Type B pancreatic cell (in vitro differentiated cells): ENCODE measurements at regions not wholly inside any gene's neighbourhood (a gene's known extent, or its start where the extent isn't known, plus 50 kb on each side); places are given as distances from the start of the nearest gene placed in this dataset.

Experiments used
- DNase-seq: peaks from one replicate; pipeline ENCODE4 v3.0.0; 2021; ENCODE audit warnings: mixed read lengths; ENCODE audit not compliant: unreplicated experiment; ENCODE audit errors: extremely low spot score
- H3K27ac Mint-ChIP-seq: 2 replicates; pipeline ENCODE4 v1.8.0; 2021; ENCODE audit warnings: mild to moderate bottlenecking, mixed read lengths
- H3K27me3 Mint-ChIP-seq: 2 replicates; pipeline ENCODE4 v1.8.0; 2021; ENCODE audit warnings: mixed read lengths
- H3K36me3 Mint-ChIP-seq: 2 replicates; pipeline ENCODE4 v1.8.0; 2021; ENCODE audit warnings: mixed read lengths
- H3K4me1 Mint-ChIP-seq: one replicate; pipeline ENCODE4 v1.8.0; 2021; ENCODE audit warnings: mixed read lengths; ENCODE audit not compliant: unreplicated experiment
- H3K4me3 Mint-ChIP-seq: 2 replicates; pipeline ENCODE4 v1.8.0; 2021; ENCODE audit warnings: mild to moderate bottlenecking, mixed read lengths
- H3K9me3 Mint-ChIP-seq: 2 replicates; pipeline ENCODE4 v1.8.0; 2021; ENCODE audit warnings: mixed read lengths
- TF ChIP-seq, protein P1 (sequence below): fragments of 200-600 bp; sonication (generic); conservative IDR thresholded peaks from 2 replicates; pipeline ENCODE4 v1.5.0; 2021; ENCODE audit warnings: antibody characterized with exemption, mild to moderate bottlenecking

DNA sequence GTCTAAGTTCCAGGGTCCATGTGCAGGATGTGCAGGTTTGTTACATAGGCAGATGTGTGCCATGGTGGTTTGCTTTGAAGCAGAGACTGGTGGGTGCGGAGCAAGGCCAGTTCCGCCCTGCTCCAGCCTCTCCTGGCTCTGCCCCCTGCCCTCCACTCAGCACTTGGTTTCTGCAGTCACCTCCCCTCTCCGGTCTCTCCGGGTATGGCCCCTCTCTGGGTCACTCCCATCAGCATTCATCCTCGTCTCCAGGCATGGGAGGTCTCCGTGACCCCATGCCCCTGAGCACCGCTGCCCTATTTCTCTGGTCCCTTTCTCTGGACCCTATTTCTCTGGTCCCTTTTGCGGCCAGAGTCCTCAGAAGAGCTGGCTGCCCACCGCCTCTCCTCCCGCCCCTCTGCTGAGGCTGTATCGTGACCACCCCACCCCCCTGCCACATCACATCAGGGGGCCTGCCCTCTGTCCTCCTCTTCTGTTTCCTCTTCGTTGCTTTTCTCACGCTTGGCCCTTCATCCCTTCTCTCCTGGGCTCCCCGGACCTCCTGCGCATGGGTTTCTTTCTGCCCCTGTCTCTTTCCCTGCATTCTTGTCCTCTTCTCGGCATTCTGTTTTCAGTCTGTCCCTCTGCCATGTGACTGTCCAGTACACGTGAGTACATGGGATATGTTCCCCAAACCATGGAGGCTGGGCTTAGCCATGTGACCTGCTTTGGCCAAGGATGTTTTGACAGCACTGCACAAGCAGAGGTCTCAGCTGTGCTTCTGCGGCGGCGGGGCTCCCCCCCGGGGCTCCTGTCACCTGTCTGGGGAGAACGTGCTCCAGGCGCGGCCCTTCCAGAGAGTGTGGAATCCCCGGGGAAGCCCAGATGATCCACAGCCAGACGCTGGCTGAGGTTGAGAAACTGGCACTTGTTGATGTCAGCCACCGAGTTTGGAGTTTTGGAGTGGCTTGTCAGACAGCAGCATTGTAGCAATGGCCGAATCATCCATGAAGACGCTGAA, 54.4 kb upstream of the C1orf174 start:
- TF ChIP-seq, protein P1, sequence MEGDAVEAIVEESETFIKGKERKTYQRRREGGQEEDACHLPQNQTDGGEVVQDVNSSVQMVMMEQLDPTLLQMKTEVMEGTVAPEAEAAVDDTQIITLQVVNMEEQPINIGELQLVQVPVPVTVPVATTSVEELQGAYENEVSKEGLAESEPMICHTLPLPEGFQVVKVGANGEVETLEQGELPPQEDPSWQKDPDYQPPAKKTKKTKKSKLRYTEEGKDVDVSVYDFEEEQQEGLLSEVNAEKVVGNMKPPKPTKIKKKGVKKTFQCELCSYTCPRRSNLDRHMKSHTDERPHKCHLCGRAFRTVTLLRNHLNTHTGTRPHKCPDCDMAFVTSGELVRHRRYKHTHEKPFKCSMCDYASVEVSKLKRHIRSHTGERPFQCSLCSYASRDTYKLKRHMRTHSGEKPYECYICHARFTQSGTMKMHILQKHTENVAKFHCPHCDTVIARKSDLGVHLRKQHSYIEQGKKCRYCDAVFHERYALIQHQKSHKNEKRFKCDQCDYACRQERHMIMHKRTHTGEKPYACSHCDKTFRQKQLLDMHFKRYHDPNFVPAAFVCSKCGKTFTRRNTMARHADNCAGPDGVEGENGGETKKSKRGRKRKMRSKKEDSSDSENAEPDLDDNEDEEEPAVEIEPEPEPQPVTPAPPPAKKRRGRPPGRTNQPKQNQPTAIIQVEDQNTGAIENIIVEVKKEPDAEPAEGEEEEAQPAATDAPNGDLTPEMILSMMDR = no peak
- Mint-ChIP-seq H3K4me1 (peaks cover 13% of the 10 kb centered on the region), H3K9me3 (no peaks in the 10 kb centered on the region), H3K36me3 (no peaks in the 10 kb centered on the region), H3K27me3 (peaks cover 22% of the 10 kb centered on the region), H3K27ac (no peak overlapping the region), H3K4me3 (no peak overlapping the region)
- DNase-seq = no peak

DNA sequence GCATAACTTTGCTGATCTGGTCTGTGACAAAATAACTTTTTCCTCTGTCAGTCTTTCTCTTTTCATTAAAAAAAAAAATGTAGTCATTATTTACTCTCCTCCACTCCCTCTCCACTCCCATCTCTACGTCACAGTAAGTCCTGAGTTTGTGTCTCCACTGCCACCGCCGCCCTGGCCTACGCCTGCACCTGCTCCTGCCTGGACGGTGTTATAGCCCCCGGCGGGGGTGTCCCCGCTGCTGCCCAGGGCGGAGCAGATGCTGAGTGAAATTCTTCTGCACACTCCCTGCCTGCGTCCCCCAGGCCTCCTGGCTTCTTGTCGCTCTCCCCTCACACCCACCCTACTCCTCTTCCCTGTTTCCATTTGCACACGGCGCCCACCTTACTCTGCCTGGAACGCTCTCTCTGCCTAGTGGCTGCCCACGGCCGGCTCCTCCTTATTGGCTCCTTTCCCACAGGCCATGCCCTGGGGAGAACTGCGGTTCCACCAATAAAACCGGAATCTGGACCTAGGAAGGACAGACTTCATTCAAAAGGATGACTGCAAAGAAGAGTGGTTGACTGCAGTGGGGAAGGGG, 55.2 kb upstream of the C1orf174 start:
- Mint-ChIP-seq H3K9me3 (no peaks in the 10 kb centered on the region), H3K4me1 (peaks cover 16% of the 10 kb centered on the region), H3K4me3 (no peak overlapping the region), H3K36me3 (no peaks in the 10 kb centered on the region), H3K27me3 (peaks cover 22% of the 10 kb centered on the region), H3K27ac (no peak overlapping the region)
- TF ChIP-seq, protein P1 = no peak
- DNase-seq = no peak

DNA sequence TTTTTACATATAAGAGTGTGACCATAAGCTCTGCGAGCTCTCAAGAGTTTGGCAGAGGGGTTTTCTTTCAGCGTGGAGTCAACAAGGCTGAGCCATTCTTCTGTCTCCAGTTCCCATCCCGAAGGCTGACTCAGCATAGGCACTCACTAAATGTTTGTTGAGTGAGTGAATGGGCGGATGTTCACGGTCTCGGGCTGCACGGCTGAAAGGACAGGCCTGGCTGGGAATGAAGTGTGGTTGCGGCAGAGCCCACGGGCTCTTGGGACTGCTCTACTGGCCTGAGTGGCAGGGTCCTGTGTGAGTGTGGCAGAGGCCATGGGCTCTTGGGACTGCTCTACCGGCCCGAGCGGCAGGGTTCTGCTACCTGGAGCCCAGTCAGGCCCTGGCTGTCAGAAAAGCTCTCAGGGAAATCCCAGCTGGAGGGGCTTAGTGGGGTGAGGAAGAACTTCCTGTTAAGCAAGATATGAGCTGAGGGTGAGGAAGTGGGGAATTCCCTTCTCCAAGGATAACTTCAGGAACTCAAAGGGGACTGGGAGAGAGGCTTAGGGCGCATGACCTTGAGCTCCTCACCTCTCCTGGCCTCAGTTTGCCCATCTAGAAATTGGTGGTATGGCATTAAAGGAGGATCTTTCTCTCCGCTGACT, 56.6 kb upstream of the C1orf174 start:
- TF ChIP-seq, protein P1 = no peak
- no peak overlapping the region for H3K27ac Mint-ChIP-seq
- DNase-seq = no peak
- H3K9me3 Mint-ChIP-seq = no peaks in the 10 kb centered on the region
- H3K4me1 Mint-ChIP-seq = peaks cover 16% of the 10 kb centered on the region
- H3K36me3 Mint-ChIP-seq = no peaks in the 10 kb centered on the region
- no peak overlapping the region for H3K4me3 Mint-ChIP-seq
- H3K27me3 Mint-ChIP-seq = peaks cover 21% of the 10 kb centered on the region

DNA sequence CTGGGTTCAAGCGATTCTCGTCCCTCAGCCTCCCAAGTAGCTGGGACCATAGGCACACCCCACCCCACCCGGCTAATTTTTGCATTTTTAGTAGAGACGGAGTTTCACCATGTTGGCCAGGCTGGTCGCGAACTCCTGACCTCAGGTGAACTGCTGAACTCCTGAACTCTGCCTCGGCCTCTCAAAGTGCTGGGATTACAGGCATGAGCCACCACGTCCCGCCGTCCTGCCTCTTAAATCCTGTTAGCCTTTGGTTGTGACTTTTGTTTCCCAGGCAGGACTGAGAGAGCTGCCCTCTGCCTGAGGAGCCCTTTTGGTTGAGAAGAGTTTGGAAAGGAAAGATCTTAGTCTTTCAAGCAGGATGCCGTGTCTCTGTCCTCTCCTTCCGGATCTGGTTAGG, 59.3 kb upstream of the C1orf174 start:
- peaks cover 7% of the 10 kb centered on the region for H3K27me3 Mint-ChIP-seq
- no peaks in the 10 kb centered on the region for H3K36me3 Mint-ChIP-seq
- DNase-seq = no peak
- TF ChIP-seq, protein P1 = no peak
- H3K4me3 Mint-ChIP-seq = no peak overlapping the region
- peaks cover 3% of the 10 kb centered on the region for H3K9me3 Mint-ChIP-seq
- peaks cover 14% of the 10 kb centered on the region for H3K4me1 Mint-ChIP-seq
- H3K27ac Mint-ChIP-seq = no peak overlapping the region

DNA sequence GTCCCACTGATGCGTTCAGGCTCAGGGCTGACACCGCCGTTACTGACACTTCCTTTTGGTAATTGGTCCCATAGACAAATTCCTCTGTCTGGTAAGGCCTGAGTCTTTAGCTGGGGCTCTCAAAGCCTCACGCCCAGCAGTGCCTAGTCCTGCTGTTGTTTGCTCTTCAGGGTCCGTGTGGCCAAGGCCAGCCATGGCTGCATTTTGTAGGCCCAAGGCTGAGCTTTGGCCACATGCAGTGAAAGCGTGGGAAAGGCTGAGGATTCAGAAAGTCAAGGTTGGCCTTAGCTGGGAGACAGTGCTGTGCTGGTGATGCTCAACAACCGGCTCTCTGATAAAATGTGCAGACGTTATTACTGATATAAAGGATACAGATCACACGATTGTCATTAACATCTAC, 63.5 kb upstream of the C1orf174 start:
- TF ChIP-seq, protein P1 = no peak
- DNase-seq = no peak
- no peaks in the 10 kb centered on the region for H3K36me3 Mint-ChIP-seq
- H3K27me3 Mint-ChIP-seq = peaks cover 7% of the 10 kb centered on the region
- no peak overlapping the region for H3K4me3 Mint-ChIP-seq
- H3K9me3 Mint-ChIP-seq = peaks cover 8% of the 10 kb centered on the region
- H3K4me1 Mint-ChIP-seq = peaks cover 4% of the 10 kb centered on the region
- no peak overlapping the region for H3K27ac Mint-ChIP-seq
